HEK293 (cell line): ENCODE measurements at regions not wholly inside any gene's neighbourhood (a gene's known extent, or its start where the extent isn't known, plus 50 kb on each side); places are given as distances from the start of the nearest gene placed in this dataset.

Experiments
- YY1 ChIP-seq: fragments of 450-650 bp; formaldehyde crosslinking; IDR thresholded peaks from 2 replicates; pipeline ENCODE4 v1.5.1; 2018; ENCODE audit warnings: missing biosample characterization, missing genetic modification characterization
- ZNF157 ChIP-seq: fragments of 450-650 bp; formaldehyde crosslinking; IDR thresholded peaks from 2 replicates; pipeline ENCODE4 v1.5.1; 2016; ENCODE audit warnings: missing biosample characterization, missing genetic modification characterization
- ZNF521 ChIP-seq: fragments of 450-650 bp; formaldehyde crosslinking; IDR thresholded peaks from 2 replicates; pipeline ENCODE4 v1.5.1; 2017; ENCODE audit warnings: missing biosample characterization, mild to moderate bottlenecking, missing genetic modification characterization
- ZNF664 ChIP-seq: fragments of 450-650 bp; formaldehyde crosslinking; IDR thresholded peaks from 2 replicates; pipeline ENCODE4 v1.5.1; 2016; ENCODE audit warnings: missing biosample characterization, missing genetic modification characterization
- ZNF747 ChIP-seq: fragments of 450-650 bp; formaldehyde crosslinking; IDR thresholded peaks from 2 replicates; pipeline ENCODE4 v1.5.1; 2016; ENCODE audit warnings: missing biosample characterization, missing genetic modification characterization
- TF ChIP-seq, protein P1 (sequence below): fragments of 450-650 bp; formaldehyde crosslinking; IDR thresholded peaks from 2 replicates; pipeline ENCODE4 v1.5.1; 2016; ENCODE audit warnings: missing biosample characterization, missing genetic modification characterization
- TF ChIP-seq, protein P2 (sequence below): fragments of 450-650 bp; formaldehyde crosslinking; IDR thresholded peaks from 2 replicates; pipeline ENCODE4; 2016; ENCODE audit warnings: missing biosample characterization, missing genetic modification characterization

DNA sequence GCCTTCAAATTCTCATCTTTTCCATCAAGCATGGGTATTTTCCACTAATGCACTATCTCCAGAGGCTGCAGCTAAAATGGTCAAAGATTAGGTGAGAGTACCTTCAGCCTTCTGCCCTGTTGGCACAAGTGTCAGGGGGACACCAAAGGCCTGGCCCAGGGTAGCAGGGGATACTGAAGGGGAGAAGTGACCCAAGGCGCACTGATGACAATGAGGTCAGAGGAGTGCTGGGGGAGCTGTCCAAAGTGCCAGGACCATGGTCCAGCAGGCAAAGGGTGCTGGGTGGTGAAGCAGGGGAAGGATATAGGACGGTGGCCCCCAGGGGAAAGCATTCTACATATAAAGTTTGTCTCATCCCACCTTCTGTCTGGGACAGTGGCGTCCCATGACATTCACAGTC is 303.4 kb downstream of the SMAD2 start:
- TF ChIP-seq ZNF664 = no peak
- TF ChIP-seq, protein P1, sequence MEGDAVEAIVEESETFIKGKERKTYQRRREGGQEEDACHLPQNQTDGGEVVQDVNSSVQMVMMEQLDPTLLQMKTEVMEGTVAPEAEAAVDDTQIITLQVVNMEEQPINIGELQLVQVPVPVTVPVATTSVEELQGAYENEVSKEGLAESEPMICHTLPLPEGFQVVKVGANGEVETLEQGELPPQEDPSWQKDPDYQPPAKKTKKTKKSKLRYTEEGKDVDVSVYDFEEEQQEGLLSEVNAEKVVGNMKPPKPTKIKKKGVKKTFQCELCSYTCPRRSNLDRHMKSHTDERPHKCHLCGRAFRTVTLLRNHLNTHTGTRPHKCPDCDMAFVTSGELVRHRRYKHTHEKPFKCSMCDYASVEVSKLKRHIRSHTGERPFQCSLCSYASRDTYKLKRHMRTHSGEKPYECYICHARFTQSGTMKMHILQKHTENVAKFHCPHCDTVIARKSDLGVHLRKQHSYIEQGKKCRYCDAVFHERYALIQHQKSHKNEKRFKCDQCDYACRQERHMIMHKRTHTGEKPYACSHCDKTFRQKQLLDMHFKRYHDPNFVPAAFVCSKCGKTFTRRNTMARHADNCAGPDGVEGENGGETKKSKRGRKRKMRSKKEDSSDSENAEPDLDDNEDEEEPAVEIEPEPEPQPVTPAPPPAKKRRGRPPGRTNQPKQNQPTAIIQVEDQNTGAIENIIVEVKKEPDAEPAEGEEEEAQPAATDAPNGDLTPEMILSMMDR (tag by site-specific recombination) = no peak
- no peak for TF ChIP-seq ZNF521 (tag by site-specific recombination)
- no peak for TF ChIP-seq ZNF747 (tag by site-specific recombination)
- TF ChIP-seq YY1 = no peak
- no peak for TF ChIP-seq ZNF157 (tag by site-specific recombination)
- TF ChIP-seq, protein P2, sequence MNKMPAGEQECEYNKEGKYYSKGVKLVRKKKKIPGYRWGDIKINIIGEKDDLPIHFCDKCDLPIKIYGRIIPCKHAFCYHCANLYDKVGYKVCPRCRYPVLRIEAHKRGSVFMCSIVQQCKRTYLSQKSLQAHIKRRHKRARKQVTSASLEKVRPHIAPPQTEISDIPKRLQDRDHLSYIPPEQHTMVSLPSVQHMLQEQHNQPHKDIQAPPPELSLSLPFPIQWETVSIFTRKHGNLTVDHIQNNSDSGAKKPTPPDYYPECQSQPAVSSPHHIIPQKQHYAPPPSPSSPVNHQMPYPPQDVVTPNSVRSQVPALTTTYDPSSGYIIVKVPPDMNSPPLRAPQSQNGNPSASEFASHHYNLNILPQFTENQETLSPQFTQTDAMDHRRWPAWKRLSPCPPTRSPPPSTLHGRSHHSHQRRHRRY (tag by site-specific recombination) = no peak
